ENCODE measurements at regions not wholly inside any gene's neighbourhood (a gene's known extent, or its start where the extent isn't known, plus 50 kb on each side); places are given as distances from the start of the nearest gene placed in this dataset.

DNA sequence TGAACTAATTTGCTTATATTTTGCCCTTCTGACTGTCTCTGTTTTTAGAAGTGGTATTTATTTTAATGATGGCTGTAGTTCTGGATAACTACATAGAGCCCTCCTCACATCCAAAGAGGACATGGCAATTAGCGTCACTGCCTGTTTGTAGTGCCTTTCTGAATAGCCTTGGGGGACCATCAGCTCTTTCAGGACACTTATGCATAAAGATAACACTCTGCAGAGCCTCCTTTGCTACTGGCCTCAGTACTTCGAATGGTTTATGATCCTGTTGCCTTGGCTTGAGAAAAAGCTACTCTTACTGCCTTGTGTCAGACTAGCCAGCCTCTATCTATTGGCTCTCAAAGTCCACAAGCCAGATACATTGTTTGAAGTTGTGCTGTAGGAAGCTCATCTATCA, 105.4 kb upstream of the SPRED1 start:
- TF ChIP-seq CTCF (IDR thresholded peaks at IDR 0.05 in 8 of 11, conservative IDR thresholded peaks at IDR 0.05 in 3 of 11): no peak
- no peak for TF ChIP-seq POLR2AphosphoS5 (IDR thresholded peaks at IDR 0.05)

Measured in spleen (tissue), 7 donors.